Left ventricle myocardium inferior (tissue), 1 donor: ENCODE measurements at regions not wholly inside any gene's neighbourhood (a gene's known extent, or its start where the extent isn't known, plus 50 kb on each side); places are given as distances from the start of the nearest gene placed in this dataset.

ENCODE experiments used
- DNase-seq: peaks from one replicate; pipeline ENCODE4 v3.0.0-alpha.2; 2020
- H3K27ac ChIP-seq: fragments of 200-600 bp; replicated peaks from 2 replicates; pipeline ENCODE4 v1.8.0; 2021
- H3K27me3 ChIP-seq: fragments of 200-600 bp; 2 replicates; pipeline ENCODE4 v1.8.0; 2021; ENCODE audit warnings: low read depth
- H3K36me3 ChIP-seq: fragments of 200-600 bp; 2 replicates; pipeline ENCODE4 v1.8.0; 2021
- H3K4me1 ChIP-seq: fragments of 200-600 bp; 2 replicates; pipeline ENCODE4 v1.8.0; 2021
- H3K4me3 ChIP-seq: fragments of 200-600 bp; 2 replicates; pipeline ENCODE4 v1.8.0; 2021; ENCODE audit warnings: mild to moderate bottlenecking, moderate library complexity
- H3K9me3 ChIP-seq: fragments of 200-600 bp; replicated peaks from 2 replicates; pipeline ENCODE4 v1.8.0; 2021
- CTCF ChIP-seq: fragments of 200-600 bp; IDR thresholded peaks from 2 replicates; pipeline ENCODE4 v1.8.0; 2021; ENCODE audit warnings: antibody characterized with exemption, mild to moderate bottlenecking, borderline replicate concordance
- intact Hi-C: fragments of 100-400 bp; cut with micrococcal nuclease; formaldehyde crosslinking; loops from one replicate; pipeline ENCODE4 v1.11.0; 2022
- donor health status: DM: no; HTN: yes; CAD: no; lungs with severe emphysema.

- Histone ChIP-seq H3K27ac (no peak overlapping the region), H3K4me1 (no peaks in the 10 kb centered on the region), H3K9me3 (no peaks in the 10 kb centered on the region), H3K27me3 (no peaks in the 10 kb centered on the region), H3K4me3 (no peak overlapping the region), H3K36me3 (no peaks in the 10 kb centered on the region)
- no peak for DNase-seq
- intact Hi-C loops: no loop called here
- TF ChIP-seq CTCF: no peak
Observed at GRCh38 chr7:33685503-33685902, 219.8 kb upstream of the BMPER start.

DNA sequence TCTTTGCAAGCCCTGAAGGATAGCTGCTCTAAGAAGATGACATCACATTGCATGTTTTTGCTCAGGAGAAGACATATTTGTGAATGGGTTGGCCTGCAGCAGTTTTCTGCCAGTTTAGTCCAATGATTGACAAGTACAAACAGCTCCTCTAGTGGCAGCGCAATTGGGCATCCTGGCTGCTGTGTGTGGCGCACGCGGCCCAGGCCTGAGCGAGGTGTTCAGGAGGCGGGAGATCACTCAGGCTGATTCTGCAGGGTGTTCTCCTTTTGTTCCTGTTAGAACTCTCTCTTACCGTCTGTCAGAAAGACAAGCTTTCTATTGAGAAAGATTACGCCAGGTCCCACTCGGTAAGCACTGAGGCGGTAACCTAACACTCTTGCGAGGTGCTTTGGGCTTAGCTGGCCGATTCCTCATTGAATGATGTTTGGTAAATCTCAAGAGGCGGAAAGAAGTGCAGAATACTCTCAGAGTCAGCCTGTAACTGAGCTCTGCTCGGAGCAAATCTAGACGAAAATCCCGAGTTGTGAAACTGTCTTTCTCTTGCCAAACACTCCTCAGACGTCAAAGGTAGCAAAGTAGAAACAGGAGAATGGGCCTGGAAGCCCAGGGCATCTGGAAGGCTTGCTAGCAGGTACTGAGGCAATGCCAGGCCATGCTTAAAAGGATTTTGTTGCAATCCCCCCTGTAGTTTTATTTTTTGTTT is 219.2 kb upstream of the BMPER start:
- DNase-seq: no peak
- Histone ChIP-seq H3K27me3 (no peaks in the 10 kb centered on the region), H3K36me3 (no peaks in the 10 kb centered on the region), H3K4me1 (no peaks in the 10 kb centered on the region), H3K4me3 (no peak overlapping the region), H3K27ac (no peak overlapping the region), H3K9me3 (no peaks in the 10 kb centered on the region)
- intact Hi-C loops: no loop called here
- no peak for TF ChIP-seq CTCF

DNA sequence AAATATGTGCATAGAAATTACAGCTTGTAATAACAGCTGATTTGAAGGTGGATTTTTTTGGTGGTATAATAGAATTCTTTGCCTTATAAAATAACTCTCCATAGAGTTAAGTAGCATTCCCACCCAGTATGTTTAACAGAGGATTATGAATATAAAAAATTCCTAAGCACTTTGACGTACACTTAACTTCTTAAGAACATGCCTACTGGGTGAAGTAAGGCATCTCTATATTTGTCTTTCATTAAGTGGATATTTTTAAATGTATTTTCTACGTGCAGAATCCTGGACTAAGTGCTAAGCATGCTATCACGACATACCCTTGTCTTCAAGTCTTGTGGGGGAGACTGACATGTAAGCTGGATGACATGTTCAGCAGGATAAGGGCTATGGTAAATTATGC is 217.7 kb upstream of the BMPER start:
- no peaks in the 10 kb centered on the region for H3K9me3 ChIP-seq
- TF ChIP-seq CTCF: no peak
- H3K27me3 ChIP-seq: no peaks in the 10 kb centered on the region
- no peaks in the 10 kb centered on the region for H3K4me1 ChIP-seq
- no peaks in the 10 kb centered on the region for H3K36me3 ChIP-seq
- H3K27ac ChIP-seq: no peak overlapping the region
- no peak for DNase-seq
- no peak overlapping the region for H3K4me3 ChIP-seq
- intact Hi-C loops: no loop called here

DNA sequence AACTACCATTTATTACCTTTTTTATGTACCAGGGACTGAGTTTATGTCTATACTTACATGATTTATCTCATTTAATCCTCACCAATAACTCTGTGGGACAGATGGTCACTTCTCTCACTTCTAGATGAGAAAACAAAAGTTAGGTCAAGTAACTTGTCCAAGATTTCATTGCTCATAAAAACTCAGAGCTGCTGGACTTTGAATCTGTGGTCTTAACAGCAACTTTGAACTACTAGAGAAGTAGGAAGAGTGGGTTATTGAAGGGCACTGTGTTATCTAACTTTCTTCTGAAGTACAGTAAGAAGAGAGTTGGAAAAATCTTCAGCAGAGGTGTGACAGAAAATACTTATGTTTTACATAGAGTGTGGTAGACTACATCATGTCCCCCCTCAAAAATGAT is 214.2 kb upstream of the BMPER start:
- intact Hi-C loops: no loop called here
- Histone ChIP-seq H3K27me3 (no peaks in the 10 kb centered on the region), H3K9me3 (no peaks in the 10 kb centered on the region), H3K36me3 (no peaks in the 10 kb centered on the region), H3K4me1 (no peaks in the 10 kb centered on the region), H3K4me3 (no peak overlapping the region), H3K27ac (no peak overlapping the region)
- DNase-seq: no peak
- no peak for TF ChIP-seq CTCF

DNA sequence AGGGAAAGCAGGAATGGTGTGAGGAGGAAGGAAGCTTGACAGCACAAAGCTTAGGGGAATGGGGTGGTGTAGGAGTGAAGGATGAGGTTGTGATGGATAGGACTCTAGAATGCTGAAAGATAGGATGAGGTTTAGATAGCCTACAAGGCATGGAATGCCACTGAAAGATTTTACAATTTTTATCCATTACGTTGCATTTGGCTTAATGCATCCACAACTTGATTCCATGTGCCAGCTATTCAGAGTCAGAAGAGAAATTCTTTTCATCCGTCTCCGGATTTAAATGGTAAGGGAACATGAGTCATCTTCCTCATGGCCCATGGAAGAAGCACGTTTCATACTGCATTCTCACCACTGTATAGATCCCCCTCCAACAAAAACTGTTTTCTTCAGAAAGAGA is 212.4 kb upstream of the BMPER start:
- no peak overlapping the region for H3K27ac ChIP-seq
- TF ChIP-seq CTCF: no peak
- no peaks in the 10 kb centered on the region for H3K4me1 ChIP-seq
- no peaks in the 10 kb centered on the region for H3K36me3 ChIP-seq
- H3K9me3 ChIP-seq: no peaks in the 10 kb centered on the region
- H3K27me3 ChIP-seq: no peaks in the 10 kb centered on the region
- intact Hi-C loops: no loop called here
- no peak overlapping the region for H3K4me3 ChIP-seq
- no peak for DNase-seq
